WTC11 (cell line): ENCODE measurements at regions not wholly inside any gene's neighbourhood (a gene's known extent, or its start where the extent isn't known, plus 50 kb on each side); places are given as distances from the start of the nearest gene placed in this dataset.

ENCODE experiments used
- ATAC-seq: fragments of 200-7000 bp; cut with Tn5 transposase; 2 replicates; pipeline ENCODE4 v1.10.0; 2021; ENCODE audit warnings: mild to moderate bottlenecking, moderate library complexity
- CTCF ChIA-PET: fragments of 300-600 bp; sonication (Branson Sonifier 250); formaldehyde crosslinking; loops from one replicate; lab custom pipeline; 2021; ENCODE audit warnings: antibody characterized with exemption; lab: Charles Lee
- POLR2A ChIA-PET: fragments of 350-600 bp; sonication (Branson Sonifier 250); formaldehyde crosslinking; loops from one replicate; lab custom pipeline; 2021; ENCODE audit warnings: antibody characterized with exemption; lab: Charles Lee
- DNase-seq: peaks from one replicate; pipeline ENCODE4 v3.0.0; 2021; ENCODE audit warnings: low spot score
- H3K27ac Mint-ChIP-seq: 2 replicates; pipeline ENCODE4 v1.8.0; 2021; ENCODE audit warnings: mixed read lengths
- H3K27me3 Mint-ChIP-seq: 2 replicates; pipeline ENCODE4 v1.8.0; 2021; ENCODE audit warnings: low read depth, mild to moderate bottlenecking, moderate library complexity, mixed read lengths
- H3K36me3 Mint-ChIP-seq: 2 replicates; pipeline ENCODE4 v1.8.0; 2021; ENCODE audit warnings: mixed read lengths
- H3K4me1 Mint-ChIP-seq: 2 replicates; pipeline ENCODE4 v1.8.0; 2022; ENCODE audit warnings: mixed read lengths
- H3K4me3 Mint-ChIP-seq: 2 replicates; pipeline ENCODE4 v1.8.0; 2021; ENCODE audit warnings: mild to moderate bottlenecking, moderate library complexity, mixed read lengths
- H3K9me3 Mint-ChIP-seq: 2 replicates; pipeline ENCODE4 v1.8.0; 2021; ENCODE audit warnings: mixed read lengths
- AR ChIP-seq: fragments of 250-450 bp; sonication (Bioruptor Pico); IDR thresholded peaks from 2 replicates; pipeline ENCODE4 v1.9.0; 2021; ENCODE audit warnings: mild to moderate bottlenecking
- ATF6 ChIP-seq: sonication (generic); formaldehyde crosslinking; IDR thresholded peaks from 2 replicates; pipeline ENCODE4 v1.8.1; 2023; ENCODE audit warnings: mild to moderate bottlenecking, missing genetic modification reagents
- CBFB ChIP-seq: sonication (generic); formaldehyde crosslinking; IDR thresholded peaks from 2 replicates; pipeline ENCODE4 v1.8.1; 2022; ENCODE audit warnings: mild to moderate bottlenecking, low read depth, missing genetic modification reagents
- CDX4 ChIP-seq: fragments of 250-450 bp; sonication (Bioruptor Pico); IDR thresholded peaks from 2 replicates; pipeline ENCODE4 v1.9.0; 2021; ENCODE audit warnings: moderate library complexity, mild to moderate bottlenecking, inconsistent platforms, borderline replicate concordance
- CREB1 ChIP-seq: sonication (generic); formaldehyde crosslinking; IDR thresholded peaks from 2 replicates; pipeline ENCODE4 v1.8.0; 2023; ENCODE audit warnings: mild to moderate bottlenecking, missing genetic modification reagents
- CREM ChIP-seq: sonication (generic); formaldehyde crosslinking; IDR thresholded peaks from 2 replicates; pipeline ENCODE4 v1.8.1; 2022; ENCODE audit warnings: mild to moderate bottlenecking, missing genetic modification reagents, moderate library complexity
- E2F1 ChIP-seq: sonication (generic); formaldehyde crosslinking; IDR thresholded peaks from 2 replicates; pipeline ENCODE4 v1.8.0; 2022; ENCODE audit warnings: mild to moderate bottlenecking, missing genetic modification reagents
- E2F5 ChIP-seq: sonication (generic); formaldehyde crosslinking; IDR thresholded peaks from 2 replicates; pipeline ENCODE4 v1.8.1; 2022; ENCODE audit warnings: mild to moderate bottlenecking, moderate library complexity, missing genetic modification reagents
- FOXP1 ChIP-seq: sonication (generic); formaldehyde crosslinking; IDR thresholded peaks from 2 replicates; pipeline ENCODE4 v1.8.0; 2022; ENCODE audit warnings: missing genetic modification reagents, mild to moderate bottlenecking, moderate library complexity, borderline replicate concordance
- HMGA2 ChIP-seq: fragments of 250-450 bp; sonication (Bioruptor Pico); IDR thresholded peaks from 2 replicates; pipeline ENCODE4 v1.4.0; 2021; ENCODE audit warnings: mild to moderate bottlenecking, moderate library complexity
- NR1H2 ChIP-seq: sonication (generic); formaldehyde crosslinking; IDR thresholded peaks from 2 replicates; pipeline ENCODE4 v1.9.0; 2021; ENCODE audit warnings: mild to moderate bottlenecking, moderate library complexity, missing genetic modification reagents
- SMAD3 ChIP-seq: sonication (generic); formaldehyde crosslinking; IDR thresholded peaks from 2 replicates; pipeline ENCODE4 v1.8.0; 2022; ENCODE audit warnings: missing genetic modification reagents, mild to moderate bottlenecking, borderline replicate concordance
- ZBTB21 ChIP-seq: sonication (generic); formaldehyde crosslinking; IDR thresholded peaks from 2 replicates; pipeline ENCODE4 v1.8.1; 2023; ENCODE audit warnings: mild to moderate bottlenecking, missing genetic modification reagents, borderline replicate concordance
- ZNF121 ChIP-seq: sonication (generic); formaldehyde crosslinking; IDR thresholded peaks from 2 replicates; pipeline ENCODE4 v1.8.0; 2023; ENCODE audit warnings: missing genetic modification reagents
- ZNF317 ChIP-seq: sonication (generic); formaldehyde crosslinking; IDR thresholded peaks from 2 replicates; pipeline ENCODE4 v1.8.1; 2023; ENCODE audit warnings: low read depth, mild to moderate bottlenecking, moderate library complexity, missing genetic modification reagents, borderline replicate concordance
- TF ChIP-seq, protein P1 (sequence below): sonication (generic); formaldehyde crosslinking; IDR thresholded peaks from 2 replicates; pipeline ENCODE4 v1.8.1; 2022; ENCODE audit warnings: mild to moderate bottlenecking, missing genetic modification reagents, moderate library complexity, borderline replicate concordance
- TF ChIP-seq, protein P2 (sequence below): fragments of 250-450 bp; sonication (Bioruptor Pico); IDR thresholded peaks from 2 replicates; pipeline ENCODE4 v1.9.0; 2021; ENCODE audit warnings: mild to moderate bottlenecking, borderline replicate concordance
- TF ChIP-seq, protein P3 (sequence below): sonication (generic); formaldehyde crosslinking; conservative IDR thresholded peaks from 2 replicates; pipeline ENCODE4 v1.8.1; 2022; ENCODE audit warnings: mild to moderate bottlenecking, missing genetic modification reagents
- TF ChIP-seq, protein P4 (sequence below): sonication (generic); formaldehyde crosslinking; IDR thresholded peaks from 2 replicates; pipeline ENCODE4 v1.8.0; 2022; ENCODE audit warnings: mild to moderate bottlenecking, missing genetic modification reagents

DNA sequence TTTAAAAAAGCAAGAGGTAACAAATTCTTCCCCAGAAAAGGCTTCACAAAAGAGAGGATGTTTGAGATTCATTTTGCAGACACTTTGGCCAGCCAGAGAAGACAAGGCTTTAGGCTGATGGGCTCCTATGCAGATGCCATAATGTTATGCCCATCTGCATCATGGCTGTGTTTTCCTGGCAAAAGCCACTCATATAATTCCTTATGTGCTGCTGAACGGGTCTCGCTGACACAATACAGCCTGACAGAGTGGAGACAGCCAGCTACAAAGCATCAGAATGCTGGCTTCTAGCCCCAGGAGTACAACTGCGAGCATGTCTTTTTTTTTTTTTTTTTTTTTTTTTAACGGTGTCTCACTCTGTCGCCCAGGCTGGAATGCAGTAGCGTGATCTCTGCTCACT is 1157.4 kb upstream of the AUTS2 start (continued):
- TF ChIP-seq, protein P1, sequence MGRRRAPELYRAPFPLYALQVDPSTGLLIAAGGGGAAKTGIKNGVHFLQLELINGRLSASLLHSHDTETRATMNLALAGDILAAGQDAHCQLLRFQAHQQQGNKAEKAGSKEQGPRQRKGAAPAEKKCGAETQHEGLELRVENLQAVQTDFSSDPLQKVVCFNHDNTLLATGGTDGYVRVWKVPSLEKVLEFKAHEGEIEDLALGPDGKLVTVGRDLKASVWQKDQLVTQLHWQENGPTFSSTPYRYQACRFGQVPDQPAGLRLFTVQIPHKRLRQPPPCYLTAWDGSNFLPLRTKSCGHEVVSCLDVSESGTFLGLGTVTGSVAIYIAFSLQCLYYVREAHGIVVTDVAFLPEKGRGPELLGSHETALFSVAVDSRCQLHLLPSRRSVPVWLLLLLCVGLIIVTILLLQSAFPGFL = no peak
- TF ChIP-seq SMAD3 (CRISPR knock-in tag) (no peak), NR1H2 (CRISPR knock-in tag) (no peak), E2F5 (CRISPR knock-in tag) (no peak), ATF6 (CRISPR knock-in tag) (no peak), CBFB (CRISPR knock-in tag) (no peak), ZBTB21 (no peak), CREB1 (CRISPR knock-in tag) (no peak)
- TF ChIP-seq, protein P2, sequence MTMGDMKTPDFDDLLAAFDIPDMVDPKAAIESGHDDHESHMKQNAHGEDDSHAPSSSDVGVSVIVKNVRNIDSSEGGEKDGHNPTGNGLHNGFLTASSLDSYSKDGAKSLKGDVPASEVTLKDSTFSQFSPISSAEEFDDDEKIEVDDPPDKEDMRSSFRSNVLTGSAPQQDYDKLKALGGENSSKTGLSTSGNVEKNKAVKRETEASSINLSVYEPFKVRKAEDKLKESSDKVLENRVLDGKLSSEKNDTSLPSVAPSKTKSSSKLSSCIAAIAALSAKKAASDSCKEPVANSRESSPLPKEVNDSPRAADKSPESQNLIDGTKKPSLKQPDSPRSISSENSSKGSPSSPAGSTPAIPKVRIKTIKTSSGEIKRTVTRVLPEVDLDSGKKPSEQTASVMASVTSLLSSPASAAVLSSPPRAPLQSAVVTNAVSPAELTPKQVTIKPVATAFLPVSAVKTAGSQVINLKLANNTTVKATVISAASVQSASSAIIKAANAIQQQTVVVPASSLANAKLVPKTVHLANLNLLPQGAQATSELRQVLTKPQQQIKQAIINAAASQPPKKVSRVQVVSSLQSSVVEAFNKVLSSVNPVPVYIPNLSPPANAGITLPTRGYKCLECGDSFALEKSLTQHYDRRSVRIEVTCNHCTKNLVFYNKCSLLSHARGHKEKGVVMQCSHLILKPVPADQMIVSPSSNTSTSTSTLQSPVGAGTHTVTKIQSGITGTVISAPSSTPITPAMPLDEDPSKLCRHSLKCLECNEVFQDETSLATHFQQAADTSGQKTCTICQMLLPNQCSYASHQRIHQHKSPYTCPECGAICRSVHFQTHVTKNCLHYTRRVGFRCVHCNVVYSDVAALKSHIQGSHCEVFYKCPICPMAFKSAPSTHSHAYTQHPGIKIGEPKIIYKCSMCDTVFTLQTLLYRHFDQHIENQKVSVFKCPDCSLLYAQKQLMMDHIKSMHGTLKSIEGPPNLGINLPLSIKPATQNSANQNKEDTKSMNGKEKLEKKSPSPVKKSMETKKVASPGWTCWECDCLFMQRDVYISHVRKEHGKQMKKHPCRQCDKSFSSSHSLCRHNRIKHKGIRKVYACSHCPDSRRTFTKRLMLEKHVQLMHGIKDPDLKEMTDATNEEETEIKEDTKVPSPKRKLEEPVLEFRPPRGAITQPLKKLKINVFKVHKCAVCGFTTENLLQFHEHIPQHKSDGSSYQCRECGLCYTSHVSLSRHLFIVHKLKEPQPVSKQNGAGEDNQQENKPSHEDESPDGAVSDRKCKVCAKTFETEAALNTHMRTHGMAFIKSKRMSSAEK (CRISPR knock-in tag) = no peak
- TF ChIP-seq, protein P3, sequence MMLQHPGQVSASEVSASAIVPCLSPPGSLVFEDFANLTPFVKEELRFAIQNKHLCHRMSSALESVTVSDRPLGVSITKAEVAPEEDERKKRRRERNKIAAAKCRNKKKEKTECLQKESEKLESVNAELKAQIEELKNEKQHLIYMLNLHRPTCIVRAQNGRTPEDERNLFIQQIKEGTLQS (CRISPR knock-in tag) = no peak

DNA sequence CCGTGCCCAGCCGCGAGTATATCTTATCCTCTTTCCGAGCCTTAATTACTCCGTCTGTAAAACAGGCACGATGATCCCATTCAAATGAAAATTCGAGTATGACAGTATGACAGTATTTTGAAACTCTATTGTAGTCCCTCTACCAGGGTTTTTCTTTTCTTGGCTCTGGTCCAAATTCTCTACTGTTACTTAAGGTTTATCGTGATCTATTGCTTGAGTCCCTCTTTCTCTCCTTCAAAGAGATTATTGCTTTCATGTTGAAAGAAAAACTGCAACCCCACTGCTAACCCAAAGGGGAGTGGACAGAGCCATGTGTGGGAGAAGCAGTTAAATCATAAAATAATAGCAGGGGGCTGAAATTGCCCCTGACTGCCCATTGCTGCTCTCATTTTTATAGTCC is 1156.6 kb upstream of the AUTS2 start:
- no peak for DNase-seq
- no peaks in the 10 kb centered on the region for H3K27me3 Mint-ChIP-seq
- no peak overlapping the region for H3K27ac Mint-ChIP-seq
- ChIA-PET POLR2A (no interaction called here), CTCF (no interaction called here)
- H3K4me1 Mint-ChIP-seq = no peaks in the 10 kb centered on the region
- H3K36me3 Mint-ChIP-seq = no peaks in the 10 kb centered on the region; the same call in 1 of the 2 replicates
- H3K4me3 Mint-ChIP-seq = no peak overlapping the region
- H3K9me3 Mint-ChIP-seq = peaks cover 19% of the 10 kb centered on the region
- ATAC-seq = no peak
- no peak for TF ChIP-seq CDX4 (CRISPR knock-in tag)
- no peak for TF ChIP-seq ZNF317 (CRISPR knock-in tag)
- no peak for TF ChIP-seq HMGA2 (CRISPR knock-in tag)
- TF ChIP-seq E2F1 = no peak
- TF ChIP-seq AR (CRISPR knock-in tag) = no peak
- no peak for TF ChIP-seq FOXP1 (CRISPR knock-in tag)
- TF ChIP-seq ZNF121 (CRISPR knock-in tag) = no peak
- TF ChIP-seq CREM = no peak
- TF ChIP-seq, protein P1 = no peak
- TF ChIP-seq, protein P4, sequence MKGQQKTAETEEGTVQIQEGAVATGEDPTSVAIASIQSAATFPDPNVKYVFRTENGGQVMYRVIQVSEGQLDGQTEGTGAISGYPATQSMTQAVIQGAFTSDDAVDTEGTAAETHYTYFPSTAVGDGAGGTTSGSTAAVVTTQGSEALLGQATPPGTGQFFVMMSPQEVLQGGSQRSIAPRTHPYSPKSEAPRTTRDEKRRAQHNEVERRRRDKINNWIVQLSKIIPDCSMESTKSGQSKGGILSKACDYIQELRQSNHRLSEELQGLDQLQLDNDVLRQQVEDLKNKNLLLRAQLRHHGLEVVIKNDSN (CRISPR knock-in tag) = no peak
